Panc1 (cell line): ENCODE measurements at regions not wholly inside any gene's neighbourhood (a gene's known extent, or its start where the extent isn't known, plus 50 kb on each side); places are given as distances from the start of the nearest gene placed in this dataset.

Experiments
- CTCF ChIP-seq: fragments of 450-650 bp; IDR thresholded peaks from 2 replicates; pipeline ENCODE4 v1.5.1; 2017; ENCODE audit warnings: mild to moderate bottlenecking
- POLR2AphosphoS5 ChIP-seq: IDR thresholded peaks from 2 replicates; pipeline ENCODE4 v1.6.1; 2012; ENCODE audit warnings: mild to moderate bottlenecking, low read depth, low read length, moderate library complexity
- REST ChIP-seq, 2 experiments: IDR thresholded peaks; 2 replicates each; pipeline ENCODE4 v1.6.1; 2011 to 2012; ENCODE audit warnings: low read depth in 2 of 2, control low read depth in 1 of 2, low read length in 1 of 2, mild to moderate bottlenecking in 1 of 2, moderate library complexity in 1 of 2; ENCODE audit not compliant: insufficient read depth in 1 of 2

GRCh38 chr7:130906575-130906974 is 172.6 kb upstream of the KLF14 start:
- TF ChIP-seq POLR2AphosphoS5 = no peak
- no peak for TF ChIP-seq CTCF
- TF ChIP-seq REST (IDR thresholded peaks at IDR 0.05; ENCODE audit: insufficient read depth in 1 of 2, low read depth in 2 of 2, low read length in 1 of 2) = no peak
